K562 (cell line): ENCODE measurements at regions not wholly inside any gene's neighbourhood (a gene's known extent, or its start where the extent isn't known, plus 50 kb on each side); places are given as distances from the start of the nearest gene placed in this dataset.

Source experiments
- ATAC-seq: fragments of 200-7000 bp; cut with Tn5 transposase; 3 replicates; pipeline ENCODE4 v1.9.1; 2020; ENCODE audit warnings: moderate library complexity
- BruUV-seq: library from RNA; stranded (reverse); fragments of 400-500 nt; replicated peaks from 2 replicates; lab custom pipeline; 2021; lab: Mats Ljungman, UMichigan
- CTCF ChIA-PET: fragments of 300-600 bp; formaldehyde crosslinking; extraction: SDS; loops from one replicate; lab custom pipeline; 2021; ENCODE audit warnings: low intra/inter-chr PET ratio; lab: Yijun Ruan, JAX
- POLR2A ChIA-PET: fragments of 300-600, 350-650 bp; sonication (Branson Sonifier 250); formaldehyde crosslinking; extraction: SDS; loops from one replicate; lab custom pipeline; 2021; ENCODE audit warnings: antibody characterized with exemption, inconsistent platforms; lab: Yijun Ruan, JAX
- DNase-seq, 4 experiments: peaks; one replicate each; pipeline versions ENCODE4 v3.0.0 to v3.0.0-alpha.2; 2011 to 2018; ENCODE audit warnings: low spot score in 3 of 4, mixed read lengths in 3 of 4; ENCODE audit errors: extremely low read depth in 1 of 4
- FAIRE-seq: peaks from 2 replicates; lab custom pipeline; 2011; peaks lifted over from hg19 to GRCh38; lab: Jason Lieb, UNC
- H2AFZ ChIP-seq: 2 replicates; pipeline ENCODE4 v1.6.0; 2011; ENCODE audit warnings: low read depth, low read length, control low read depth, inconsistent platforms
- H3K27ac ChIP-seq: fragments of 200-600 bp; 3 replicates; pipeline ENCODE4 v1.8.0; 2011; ENCODE audit warnings: low read depth, mild to moderate bottlenecking, control low read depth, inconsistent platforms, low read length, moderate library complexity, mixed read lengths; ENCODE audit errors: extremely low read depth
- H3K27me3 ChIP-seq, 2 experiments: fragments of 300-600 bp in 1 of 2; 2 replicates in 1 of 2; 3 replicates in 1 of 2; pipeline versions ENCODE4 v1.6.0 to v1.8.0; 2011; ENCODE audit warnings: inconsistent platforms in 2 of 2, low read length in 2 of 2, mild to moderate bottlenecking in 1 of 2, mixed read lengths in 1 of 2, moderate library complexity in 1 of 2; ENCODE audit not compliant: control insufficient read depth in 2 of 2, insufficient read depth in 2 of 2
- H3K36me3 ChIP-seq: fragments of 300-600 bp; 3 replicates; pipeline ENCODE4 v1.8.0; 2011; ENCODE audit warnings: mild to moderate bottlenecking, low read length, inconsistent platforms; ENCODE audit not compliant: control insufficient read depth, insufficient read depth
- H3K4me1 ChIP-seq, 2 experiments: fragments of 200-600 bp in 1 of 2; replicated peaks in 1 of 2; 2 replicates in 1 of 2; 3 replicates in 1 of 2; pipeline versions ENCODE4 v1.5.1 to v1.8.0; 2011; ENCODE audit warnings: inconsistent platforms in 2 of 2, low read length in 2 of 2, mild to moderate bottlenecking in 1 of 2, mixed read lengths in 1 of 2, moderate library complexity in 1 of 2; ENCODE audit not compliant: control insufficient read depth in 2 of 2, insufficient read depth in 2 of 2
- H3K4me2 ChIP-seq: 2 replicates; pipeline ENCODE4 v1.6.1; 2011; ENCODE audit warnings: low read length, control low read depth, inconsistent platforms, mixed read lengths; ENCODE audit not compliant: insufficient read depth
- H3K4me3 ChIP-seq: fragments of 200-600 bp; sonication (generic), shearing (Covaris generic); 2 replicates; pipeline ENCODE4 v1.5.1; 2016; ENCODE audit warnings: control low read depth, inconsistent platforms
- H3K79me2 ChIP-seq: fragments of 200-600 bp; 3 replicates; pipeline ENCODE4 v1.8.0; 2011; ENCODE audit warnings: low read length, inconsistent platforms; ENCODE audit not compliant: control insufficient read depth, insufficient read depth
- H3K9ac ChIP-seq, 2 experiments: 2 replicates each; pipeline versions ENCODE4 v1.6.0 to v1.6.1; 2011; ENCODE audit warnings: low read depth in 2 of 2, low read length in 2 of 2, control low read depth in 1 of 2, inconsistent platforms in 1 of 2, mild to moderate bottlenecking in 1 of 2, mixed read lengths in 1 of 2; ENCODE audit not compliant: insufficient read depth in 1 of 2
- H3K9me1 ChIP-seq: one replicate; pipeline ENCODE4 v1.6.0; 2011; ENCODE audit warnings: inconsistent platforms, mild to moderate bottlenecking, low read length, moderate library complexity; ENCODE audit not compliant: control insufficient read depth, insufficient read depth
- H3K9me3 ChIP-seq: replicated peaks from 2 replicates; pipeline ENCODE4 v1.5.1; 2011; ENCODE audit warnings: low read depth, low read length, inconsistent platforms; ENCODE audit not compliant: control insufficient read depth, insufficient read depth
- H4K20me1 ChIP-seq: replicated peaks from 2 replicates; pipeline ENCODE4 v1.6.1; 2011; ENCODE audit warnings: low read length, inconsistent platforms, mixed read lengths; ENCODE audit not compliant: control insufficient read depth, insufficient read depth
- ARHGAP35 ChIP-seq: fragments of 450-650 bp; IDR thresholded peaks from 2 replicates; pipeline ENCODE4 v1.6.1; 2018; ENCODE audit not compliant: partially characterized antibody
- BHLHE40 ChIP-seq: IDR thresholded peaks from 2 replicates; pipeline ENCODE4 v1.6.1; 2011; ENCODE audit warnings: low read length, improper control_type of control experiment
- ELK1 ChIP-seq: sonication (generic); formaldehyde crosslinking; IDR thresholded peaks from 2 replicates; pipeline ENCODE4 v1.8.1; 2022; ENCODE audit warnings: missing genetic modification reagents
- ERF ChIP-seq: fragments of 450-650 bp; formaldehyde crosslinking; IDR thresholded peaks from 2 replicates; pipeline ENCODE4 v1.4.0; 2020; ENCODE audit warnings: mild to moderate bottlenecking, mixed read lengths
- HDAC2 ChIP-seq: fragments of 450-650 bp; IDR thresholded peaks from 2 replicates; pipeline ENCODE4 v1.6.1; 2016; ENCODE audit warnings: mild to moderate bottlenecking
- HDGF ChIP-seq: fragments of 450-650 bp; IDR thresholded peaks from 2 replicates; pipeline ENCODE4 v1.6.1; 2016
- KLF16 ChIP-seq: IDR thresholded peaks from 2 replicates; pipeline ENCODE4 v1.6.1; 2016; ENCODE audit warnings: antibody characterized with exemption
- NCOA2 ChIP-seq, 2 experiments: fragments of 450-650 bp; IDR thresholded peaks; 2 replicates each; pipeline ENCODE4 v1.6.1; 2018; ENCODE audit warnings: mild to moderate bottlenecking in 2 of 2, moderate library complexity in 1 of 2; ENCODE audit not compliant: partially characterized antibody in 2 of 2
- PPARD ChIP-seq: fragments of 250-450 bp; sonication (Bioruptor Pico); IDR thresholded peaks from 2 replicates; pipeline ENCODE4 v1.8.0; 2022; ENCODE audit warnings: inconsistent platforms, mild to moderate bottlenecking, moderate library complexity
- SAFB2 ChIP-seq: fragments of 200-400 bp; formaldehyde crosslinking; IDR thresholded peaks from 2 replicates; pipeline ENCODE4 v1.6.1; 2018; ENCODE audit warnings: borderline replicate concordance, low read length, low read depth, moderate library complexity; ENCODE audit not compliant: severe bottlenecking
- SMAD4 ChIP-seq: fragments of 250-450 bp; sonication (Bioruptor Pico); conservative IDR thresholded peaks from 2 replicates; pipeline ENCODE4 v1.8.0; 2021; ENCODE audit warnings: inconsistent platforms, mild to moderate bottlenecking, moderate library complexity
- TSC22D4 ChIP-seq: fragments of 450-650 bp; IDR thresholded peaks from 2 replicates; pipeline ENCODE4 v1.6.1; 2016; ENCODE audit warnings: missing genetic modification characterization, missing biosample characterization, control low read depth
- TSHZ1 ChIP-seq: fragments of 250-450 bp; sonication (Bioruptor Pico); IDR thresholded peaks from 2 replicates; pipeline ENCODE4 v1.4.0; 2020; ENCODE audit warnings: mild to moderate bottlenecking, moderate library complexity
- U2AF2 ChIP-seq: fragments of 200-400 bp; formaldehyde crosslinking; optimal IDR thresholded peaks from 2 replicates; pipeline ENCODE3; 2017; ENCODE audit warnings: low read depth, mild to moderate bottlenecking, low read length
- ZC3H4 ChIP-seq: sonication (generic); formaldehyde crosslinking; IDR thresholded peaks from 2 replicates; pipeline ENCODE4 v1.9.0; 2021; ENCODE audit warnings: missing genetic modification reagents, borderline replicate concordance
- ZNF197 ChIP-seq: fragments of 200-800 bp; sonication (Bioruptor generic); IDR thresholded peaks from 2 replicates; pipeline ENCODE4 v1.6.1; 2016; ENCODE audit warnings: low read depth, missing genetic modification characterization, missing compliant biosample characterization
- ZNF253 ChIP-seq: fragments of 250-450 bp; sonication (Bioruptor Pico); conservative IDR thresholded peaks from 2 replicates; pipeline ENCODE4 v1.6.1; 2021; ENCODE audit warnings: mild to moderate bottlenecking
- ZNF583 ChIP-seq: fragments of 250-450 bp; sonication (Bioruptor Pico); IDR thresholded peaks from 2 replicates; pipeline ENCODE4 v1.4.0; 2020
- ZNF584 ChIP-seq: fragments of 200-800 bp; sonication (Bioruptor generic); IDR thresholded peaks from 2 replicates; pipeline ENCODE4 v1.6.1; 2016; ENCODE audit warnings: low read depth, mild to moderate bottlenecking, missing genetic modification characterization, missing compliant biosample characterization
- ZNF75A ChIP-seq: fragments of 450-650 bp; formaldehyde crosslinking; IDR thresholded peaks from 2 replicates; pipeline ENCODE4 v1.4.0; 2020; ENCODE audit warnings: mild to moderate bottlenecking
- WGBS: fragments of 100-300 bp; shearing (Covaris generic); methylation state at CpG from one replicate; pipeline ENCODE4 v1.1.6; 2016; ENCODE audit warnings: low coverage, mixed read lengths; ENCODE audit not compliant: insufficient coverage; ENCODE audit errors: missing lambda C conversion rate; 5-methylcytosine and 5-hydroxymethylcytosine counted together
- in situ Hi-C: fragments of 300-500 bp; cut with MboI; formaldehyde crosslinking; loops from 4 replicates; pipeline ENCODE4 v1.15.0; 2018; ENCODE audit warnings: inconsistent platforms, mixed read lengths
- intact Hi-C: fragments of 100-400 bp; cut with micrococcal nuclease; formaldehyde crosslinking; loops from 2 replicates; pipeline ENCODE4 v1.14.2; 2022

GRCh38 chr11:110027627-110028371 lies 65.4 kb upstream of the ZC3H12C start:
- Histone ChIP-seq H2AFZ (no peak overlapping the region), H3K9ac (no peak overlapping the region), H4K20me1 (no peaks in the 10 kb centered on the region), H3K9me1 (no peaks in the 10 kb centered on the region), H3K4me3 (no peak overlapping the region), H3K4me1 (no peaks in the 10 kb centered on the region), H3K27me3 (no peaks in the 10 kb centered on the region), H3K9me3 (no peaks in the 10 kb centered on the region), H3K4me2 (no peak overlapping the region), H3K79me2 (no peaks in the 10 kb centered on the region), H3K27ac (no peak overlapping the region), H3K36me3 (no peaks in the 10 kb centered on the region)
- ChIA-PET CTCF (no interaction called here), POLR2A (no interaction called here)
- in situ Hi-C loops: no loop called here
- ATAC-seq (no peak), DNase-seq (no peak), FAIRE-seq (no peak)
- TF ChIP-seq U2AF2 (no peak), ELK1 (no peak), SAFB2 (no peak), HDAC2 (no peak), ZNF253 (CRISPR knock-in tag) (no peak), ZC3H4 (CRISPR knock-in tag) (no peak), TSHZ1 (CRISPR knock-in tag) (no peak), HDGF (no peak), ZNF584 (CRISPR knock-in tag) (no peak), PPARD (no peak), TSC22D4 (tag) (no peak), ZNF197 (CRISPR knock-in tag) (no peak), ZNF583 (CRISPR knock-in tag) (no peak), KLF16 (no peak), SMAD4 (CRISPR knock-in tag) (no peak), ZNF75A (CRISPR knock-in tag) (no peak), NCOA2 (IDR thresholded peaks at IDR 0.05; ENCODE audit: partially characterized antibody in 2 of 2) (no peak), BHLHE40 (no peak), ERF (CRISPR knock-in tag) (no peak), ARHGAP35 (no peak)
- WGBS: 25% methylated on average over 4 of the region's 4 CpGs
- intact Hi-C loops: no loop called here
- no TSS peak for BruUV-seq
